ENCODE measurements at regions not wholly inside any gene's neighbourhood (a gene's known extent, or its start where the extent isn't known, plus 50 kb on each side); places are given as distances from the start of the nearest gene placed in this dataset.
"Not testable (repeated sequence)": the region's sequence is repeated elsewhere in the genome, so short reads cannot be mapped to it uniquely, and the experiment has no call there.

- DNase-seq, result no peak
These were observed 1368.6 kb upstream of the C9orf72 start for GRCh38 chr9:28941856-28942255.

- no peak for DNase-seq
These were observed 1369.7 kb upstream of the C9orf72 start for GRCh38 chr9:28942941-28943340.

GRCh38 chr9:28946648-28947047 is 1373.4 kb upstream of the C9orf72 start:
- no peak for DNase-seq

GRCh38 chr9:28951945-28952344 is 1378.7 kb upstream of the C9orf72 start:
- no peak for DNase-seq

GRCh38 chr9:28956116-28956880 is 1383.0 kb upstream of the C9orf72 start:
- no peak for DNase-seq

- DNase-seq, result no peak
These were observed 1387.3 kb upstream of the C9orf72 start for GRCh38 chr9:28960602-28961001.

GRCh38 chr9:28961623-28962022 is 1388.3 kb upstream of the C9orf72 start:
- DNase-seq, result no peak

GRCh38 chr9:28967226-28967625 is 1393.9 kb upstream of the C9orf72 start:
- DNase-seq, result no peak

- no peak for DNase-seq
These were observed 1397.0 kb upstream of the C9orf72 start for GRCh38 chr9:28970241-28970654.

GRCh38 chr9:28971881-28972280 is 1398.6 kb upstream of the C9orf72 start:
- DNase-seq, result no peak

GRCh38 chr9:28976250-28976649 is 1403.0 kb upstream of the C9orf72 start:
- DNase-seq, result no peak

GRCh38 chr9:28976684-28977083 is 1403.4 kb upstream of the C9orf72 start:
- no peak for DNase-seq

- no peak for DNase-seq
These were observed 1407.8 kb upstream of the C9orf72 start for GRCh38 chr9:28981129-28981528.

GRCh38 chr9:28981711-28982110 is 1408.4 kb upstream of the C9orf72 start:
- no peak for DNase-seq

GRCh38 chr9:28984016-28984415 is 1410.7 kb upstream of the C9orf72 start:
- DNase-seq, result no peak

GRCh38 chr9:28990009-28990408 is 1416.7 kb upstream of the C9orf72 start:
- not testable (repeated sequence) for DNase-seq

- DNase-seq, result no peak
These were observed 1425.8 kb upstream of the C9orf72 start for GRCh38 chr9:28999057-28999456.

GRCh38 chr9:28999806-29000205 is 1426.5 kb upstream of the C9orf72 start:
- DNase-seq, result no peak

GRCh38 chr9:29001006-29001405 is 1427.7 kb upstream of the C9orf72 start:
- DNase-seq, result no peak

GRCh38 chr9:29004988-29005387 is 1431.7 kb upstream of the C9orf72 start:
- DNase-seq, result no peak

- DNase-seq, result no peak
These were observed 1433.3 kb upstream of the C9orf72 start for GRCh38 chr9:29006628-29007027.

- no peak for DNase-seq
These were observed 1439.6 kb upstream of the C9orf72 start for GRCh38 chr9:29012911-29013310.

GRCh38 chr9:29021632-29022031 is 1448.4 kb upstream of the C9orf72 start:
- DNase-seq, result no peak

GRCh38 chr9:29038332-29038731 is 1465.1 kb upstream of the C9orf72 start:
- no peak for DNase-seq

GRCh38 chr9:29039258-29039657 is 1466.0 kb upstream of the C9orf72 start:
- no peak for DNase-seq
